WTC11 (cell line): ENCODE measurements at regions not wholly inside any gene's neighbourhood (a gene's known extent, or its start where the extent isn't known, plus 50 kb on each side); places are given as distances from the start of the nearest gene placed in this dataset.

ENCODE experiments used
- ATAC-seq: fragments of 200-7000 bp; cut with Tn5 transposase; 2 replicates; pipeline ENCODE4 v1.10.0; 2021; ENCODE audit warnings: mild to moderate bottlenecking, moderate library complexity
- CTCF ChIA-PET: fragments of 300-600 bp; sonication (Branson Sonifier 250); formaldehyde crosslinking; loops from one replicate; lab custom pipeline; 2021; ENCODE audit warnings: antibody characterized with exemption; lab: Charles Lee
- POLR2A ChIA-PET: fragments of 350-600 bp; sonication (Branson Sonifier 250); formaldehyde crosslinking; loops from one replicate; lab custom pipeline; 2021; ENCODE audit warnings: antibody characterized with exemption; lab: Charles Lee
- DNase-seq: peaks from one replicate; pipeline ENCODE4 v3.0.0; 2021; ENCODE audit warnings: low spot score
- H3K27ac Mint-ChIP-seq: 2 replicates; pipeline ENCODE4 v1.8.0; 2021; ENCODE audit warnings: mixed read lengths
- H3K27me3 Mint-ChIP-seq: 2 replicates; pipeline ENCODE4 v1.8.0; 2021; ENCODE audit warnings: low read depth, mild to moderate bottlenecking, moderate library complexity, mixed read lengths
- H3K36me3 Mint-ChIP-seq: 2 replicates; pipeline ENCODE4 v1.8.0; 2021; ENCODE audit warnings: mixed read lengths
- H3K4me1 Mint-ChIP-seq: 2 replicates; pipeline ENCODE4 v1.8.0; 2022; ENCODE audit warnings: mixed read lengths
- H3K4me3 Mint-ChIP-seq: 2 replicates; pipeline ENCODE4 v1.8.0; 2021; ENCODE audit warnings: mild to moderate bottlenecking, moderate library complexity, mixed read lengths
- H3K9me3 Mint-ChIP-seq: 2 replicates; pipeline ENCODE4 v1.8.0; 2021; ENCODE audit warnings: mixed read lengths
- AR ChIP-seq: fragments of 250-450 bp; sonication (Bioruptor Pico); IDR thresholded peaks from 2 replicates; pipeline ENCODE4 v1.9.0; 2021; ENCODE audit warnings: mild to moderate bottlenecking
- CBFB ChIP-seq: sonication (generic); formaldehyde crosslinking; IDR thresholded peaks from 2 replicates; pipeline ENCODE4 v1.8.1; 2022; ENCODE audit warnings: mild to moderate bottlenecking, low read depth, missing genetic modification reagents
- CTCF ChIP-seq: fragments of 200-600 bp; IDR thresholded peaks from 2 replicates; pipeline ENCODE4 v1.8.0; 2022; ENCODE audit warnings: antibody characterized with exemption
- ELF4 ChIP-seq: sonication (generic); formaldehyde crosslinking; IDR thresholded peaks from 2 replicates; pipeline ENCODE4 v1.8.1; 2022; ENCODE audit warnings: low read depth, mild to moderate bottlenecking, moderate library complexity, missing genetic modification reagents
- EMX1 ChIP-seq: fragments of 250-450 bp; sonication (Bioruptor Pico); IDR thresholded peaks from 2 replicates; pipeline ENCODE4 v1.8.0; 2021; ENCODE audit warnings: mild to moderate bottlenecking
- FOXJ3 ChIP-seq: sonication (generic); formaldehyde crosslinking; IDR thresholded peaks from 2 replicates; pipeline ENCODE4 v1.9.0; 2021; ENCODE audit warnings: missing genetic modification reagents, mild to moderate bottlenecking, borderline replicate concordance
- HMGXB4 ChIP-seq: sonication (generic); formaldehyde crosslinking; IDR thresholded peaks from 2 replicates; pipeline ENCODE4 v1.8.1; 2023; ENCODE audit warnings: mild to moderate bottlenecking, moderate library complexity, missing genetic modification reagents
- IRF2 ChIP-seq: sonication (generic); formaldehyde crosslinking; IDR thresholded peaks from 2 replicates; pipeline ENCODE4 v1.8.0; 2022; ENCODE audit warnings: low read depth, missing genetic modification reagents, borderline replicate concordance
- JAZF1 ChIP-seq: fragments of 250-450 bp; sonication (Bioruptor Pico); IDR thresholded peaks from 2 replicates; pipeline ENCODE4 v1.9.0; 2021; ENCODE audit warnings: moderate library complexity, mild to moderate bottlenecking, inconsistent platforms
- MAX ChIP-seq: sonication (generic); formaldehyde crosslinking; IDR thresholded peaks from 2 replicates; pipeline ENCODE4 v1.8.0; 2022; ENCODE audit warnings: mild to moderate bottlenecking, missing genetic modification reagents
- MXD4 ChIP-seq: fragments of 250-450 bp; sonication (Bioruptor Pico); IDR thresholded peaks from 2 replicates; pipeline ENCODE4 v1.8.0; 2021; ENCODE audit warnings: mild to moderate bottlenecking, moderate library complexity, borderline replicate concordance
- NFATC4 ChIP-seq: fragments of 250-450 bp; sonication (Bioruptor Pico); IDR thresholded peaks from 2 replicates; pipeline ENCODE4 v1.9.0; 2021; ENCODE audit warnings: mild to moderate bottlenecking
- NFE2L1 ChIP-seq: sonication (generic); formaldehyde crosslinking; IDR thresholded peaks from 2 replicates; pipeline ENCODE4 v1.8.1; 2023; ENCODE audit warnings: missing genetic modification reagents
- NR2C2 ChIP-seq: sonication (generic); formaldehyde crosslinking; IDR thresholded peaks from 2 replicates; pipeline ENCODE4 v1.8.0; 2022; ENCODE audit warnings: mild to moderate bottlenecking, missing genetic modification reagents
- RORB ChIP-seq: fragments of 250-450 bp; sonication (Bioruptor Pico); IDR thresholded peaks from 2 replicates; pipeline ENCODE4 v1.9.0; 2021; ENCODE audit warnings: mild to moderate bottlenecking
- TCF7 ChIP-seq: sonication (generic); formaldehyde crosslinking; IDR thresholded peaks from 2 replicates; pipeline ENCODE4 v1.8.0; 2022; ENCODE audit warnings: mild to moderate bottlenecking, low read depth, missing genetic modification reagents, moderate library complexity
- TEAD4 ChIP-seq: sonication (generic); formaldehyde crosslinking; IDR thresholded peaks from 2 replicates; pipeline ENCODE4 v1.8.0; 2022; ENCODE audit warnings: mild to moderate bottlenecking, missing genetic modification reagents
- USF1 ChIP-seq: sonication (generic); formaldehyde crosslinking; IDR thresholded peaks from 2 replicates; pipeline ENCODE4 v1.8.0; 2022; ENCODE audit warnings: mild to moderate bottlenecking, missing genetic modification reagents
- USF2 ChIP-seq: sonication (generic); formaldehyde crosslinking; IDR thresholded peaks from 2 replicates; pipeline ENCODE4 v1.8.1; 2023; ENCODE audit warnings: mild to moderate bottlenecking, missing genetic modification reagents, moderate library complexity
- ZBTB43 ChIP-seq: sonication (generic); formaldehyde crosslinking; IDR thresholded peaks from 2 replicates; pipeline ENCODE4 v1.8.1; 2023; ENCODE audit warnings: mild to moderate bottlenecking, missing genetic modification reagents
- ZNF138 ChIP-seq: sonication (generic); formaldehyde crosslinking; conservative IDR thresholded peaks from 2 replicates; pipeline ENCODE4 v1.8.1; 2022; ENCODE audit warnings: mild to moderate bottlenecking, moderate library complexity, missing genetic modification reagents
- ZNF416 ChIP-seq: fragments of 250-450 bp; sonication (Bioruptor Pico); IDR thresholded peaks from 2 replicates; pipeline ENCODE4 v1.9.0; 2021; ENCODE audit warnings: mild to moderate bottlenecking, inconsistent platforms
- ZNF423 ChIP-seq: fragments of 250-450 bp; sonication (Bioruptor Pico); IDR thresholded peaks from 2 replicates; pipeline ENCODE4 v2.1.2; 2022; ENCODE audit warnings: mild to moderate bottlenecking, moderate library complexity
- ZNF425 ChIP-seq: fragments of 250-450 bp; sonication (Bioruptor Pico); conservative IDR thresholded peaks from 2 replicates; pipeline ENCODE4 v1.9.0; 2021; ENCODE audit warnings: mild to moderate bottlenecking

GRCh38 chr5:2272755-2273154 lies 390.0 kb upstream of the IRX4 start:
- TF ChIP-seq IRF2 (no peak), TEAD4 (CRISPR knock-in tag) (no peak), USF1 (CRISPR knock-in tag) (no peak), AR (CRISPR knock-in tag) (no peak), ZNF138 (no peak), ZNF423 (no peak), FOXJ3 (CRISPR knock-in tag) (no peak), ELF4 (no peak), CTCF (no peak), TCF7 (CRISPR knock-in tag) (no peak), JAZF1 (CRISPR knock-in tag) (no peak), CBFB (CRISPR knock-in tag) (no peak)
- Mint-ChIP-seq H3K36me3 (no peaks in the 10 kb centered on the region), H3K27ac (no peak overlapping the region), H3K27me3 (no peaks in the 10 kb centered on the region; the same call in 1 of the 2 replicates), H3K9me3 (peaks cover 3% of the 10 kb centered on the region; the same call in 1 of the 2 replicates), H3K4me1 (peaks cover 16% of the 10 kb centered on the region), H3K4me3 (no peak overlapping the region)
- CTCF ChIA-PET = interaction anchor here (0.9 kb wide), 1 partner anchor 10 kb away, joined by 3 read pairs; no protein-coding TSS in a partner anchor
- DNase-seq = no peak
- ATAC-seq = no peak
- POLR2A ChIA-PET = no interaction called here

- CTCF ChIA-PET = no interaction called here
- DNase-seq = no peak
- H3K36me3 Mint-ChIP-seq = no peaks in the 10 kb centered on the region
- POLR2A ChIA-PET = no interaction called here
- H3K4me3 Mint-ChIP-seq = no peak overlapping the region
- H3K4me1 Mint-ChIP-seq = peaks cover 16% of the 10 kb centered on the region
- peaks cover 4% of the 10 kb centered on the region; the same call in 1 of the 2 replicates for H3K9me3 Mint-ChIP-seq
- H3K27me3 Mint-ChIP-seq = no peaks in the 10 kb centered on the region; the same call in 1 of the 2 replicates
- no peak overlapping the region for H3K27ac Mint-ChIP-seq
- no peak for ATAC-seq
- TF ChIP-seq RORB (no peak), ZNF138 (no peak), HMGXB4 (CRISPR knock-in tag) (no peak), ZNF416 (CRISPR knock-in tag) (no peak), NR2C2 (CRISPR knock-in tag) (no peak), USF1 (CRISPR knock-in tag) (no peak), MAX (CRISPR knock-in tag) (no peak), NFATC4 (CRISPR knock-in tag) (no peak), USF2 (CRISPR knock-in tag) (no peak), MXD4 (CRISPR knock-in tag) (no peak), CBFB (CRISPR knock-in tag) (no peak), NFE2L1 (CRISPR knock-in tag) (no peak), ZBTB43 (no peak), ZNF425 (CRISPR knock-in tag) (no peak), TEAD4 (CRISPR knock-in tag) (no peak), EMX1 (CRISPR knock-in tag) (no peak)
These were observed 389.3 kb upstream of the IRX4 start for GRCh38 chr5:2272039-2272438.
